WTC11 (cell line): ENCODE measurements at regions not wholly inside any gene's neighbourhood (a gene's known extent, or its start where the extent isn't known, plus 50 kb on each side); places are given as distances from the start of the nearest gene placed in this dataset.

ENCODE experiments used
- ATAC-seq: fragments of 200-7000 bp; cut with Tn5 transposase; 2 replicates; pipeline ENCODE4 v1.10.0; 2021; ENCODE audit warnings: mild to moderate bottlenecking, moderate library complexity
- CTCF ChIA-PET: fragments of 300-600 bp; sonication (Branson Sonifier 250); formaldehyde crosslinking; loops from one replicate; lab custom pipeline; 2021; ENCODE audit warnings: antibody characterized with exemption; lab: Charles Lee
- POLR2A ChIA-PET: fragments of 350-600 bp; sonication (Branson Sonifier 250); formaldehyde crosslinking; loops from one replicate; lab custom pipeline; 2021; ENCODE audit warnings: antibody characterized with exemption; lab: Charles Lee
- DNase-seq: peaks from one replicate; pipeline ENCODE4 v3.0.0; 2021; ENCODE audit warnings: low spot score
- H3K27ac Mint-ChIP-seq: 2 replicates; pipeline ENCODE4 v1.8.0; 2021; ENCODE audit warnings: mixed read lengths
- H3K27me3 Mint-ChIP-seq: 2 replicates; pipeline ENCODE4 v1.8.0; 2021; ENCODE audit warnings: low read depth, mild to moderate bottlenecking, moderate library complexity, mixed read lengths
- H3K36me3 Mint-ChIP-seq: 2 replicates; pipeline ENCODE4 v1.8.0; 2021; ENCODE audit warnings: mixed read lengths
- H3K4me1 Mint-ChIP-seq: 2 replicates; pipeline ENCODE4 v1.8.0; 2022; ENCODE audit warnings: mixed read lengths
- H3K4me3 Mint-ChIP-seq: 2 replicates; pipeline ENCODE4 v1.8.0; 2021; ENCODE audit warnings: mild to moderate bottlenecking, moderate library complexity, mixed read lengths
- H3K9me3 Mint-ChIP-seq: 2 replicates; pipeline ENCODE4 v1.8.0; 2021; ENCODE audit warnings: mixed read lengths
- ATF6 ChIP-seq: sonication (generic); formaldehyde crosslinking; IDR thresholded peaks from 2 replicates; pipeline ENCODE4 v1.8.1; 2023; ENCODE audit warnings: mild to moderate bottlenecking, missing genetic modification reagents
- E2F4 ChIP-seq: sonication (generic); formaldehyde crosslinking; IDR thresholded peaks from 2 replicates; pipeline ENCODE4 v1.8.1; 2022; ENCODE audit warnings: low read depth, mild to moderate bottlenecking, moderate library complexity, missing genetic modification reagents, borderline replicate concordance
- EMX1 ChIP-seq: fragments of 250-450 bp; sonication (Bioruptor Pico); IDR thresholded peaks from 2 replicates; pipeline ENCODE4 v1.8.0; 2021; ENCODE audit warnings: mild to moderate bottlenecking
- ETV6 ChIP-seq: sonication (generic); formaldehyde crosslinking; IDR thresholded peaks from 2 replicates; pipeline ENCODE4 v1.8.1; 2022; ENCODE audit warnings: mild to moderate bottlenecking, missing genetic modification reagents
- FOXP1 ChIP-seq: sonication (generic); formaldehyde crosslinking; IDR thresholded peaks from 2 replicates; pipeline ENCODE4 v1.8.0; 2022; ENCODE audit warnings: missing genetic modification reagents, mild to moderate bottlenecking, moderate library complexity, borderline replicate concordance
- FOXP4 ChIP-seq: sonication (generic); formaldehyde crosslinking; IDR thresholded peaks from 2 replicates; pipeline ENCODE4 v1.8.0; 2022; ENCODE audit warnings: mild to moderate bottlenecking, missing genetic modification reagents
- GRHL2 ChIP-seq: fragments of 250-450 bp; sonication (Bioruptor Pico); IDR thresholded peaks from 2 replicates; pipeline ENCODE4 v1.8.0; 2022; ENCODE audit warnings: mild to moderate bottlenecking, moderate library complexity; ENCODE audit not compliant: insufficient replicate concordance, severe bottlenecking
- JUN ChIP-seq: sonication (generic); formaldehyde crosslinking; IDR thresholded peaks from 2 replicates; pipeline ENCODE4 v1.8.0; 2023; ENCODE audit warnings: mild to moderate bottlenecking, missing genetic modification reagents
- MAX ChIP-seq: sonication (generic); formaldehyde crosslinking; IDR thresholded peaks from 2 replicates; pipeline ENCODE4 v1.8.0; 2022; ENCODE audit warnings: mild to moderate bottlenecking, missing genetic modification reagents
- MLX ChIP-seq: sonication (generic); formaldehyde crosslinking; IDR thresholded peaks from 2 replicates; pipeline ENCODE4 v1.8.1; 2023; ENCODE audit warnings: mild to moderate bottlenecking, missing genetic modification reagents, moderate library complexity
- PREB ChIP-seq: sonication (generic); formaldehyde crosslinking; IDR thresholded peaks from 2 replicates; pipeline ENCODE4 v1.8.1; 2022; ENCODE audit warnings: mild to moderate bottlenecking, missing genetic modification reagents, moderate library complexity, borderline replicate concordance
- RORB ChIP-seq: fragments of 250-450 bp; sonication (Bioruptor Pico); IDR thresholded peaks from 2 replicates; pipeline ENCODE4 v1.9.0; 2021; ENCODE audit warnings: mild to moderate bottlenecking
- SMAD4 ChIP-seq: sonication (generic); formaldehyde crosslinking; IDR thresholded peaks from 2 replicates; pipeline ENCODE4 v1.8.0; 2022; ENCODE audit warnings: mild to moderate bottlenecking, missing genetic modification reagents
- STAT6 ChIP-seq: sonication (generic); formaldehyde crosslinking; conservative IDR thresholded peaks from 2 replicates; pipeline ENCODE4 v1.8.1; 2023; ENCODE audit warnings: mild to moderate bottlenecking, low read depth, missing genetic modification reagents, moderate library complexity
- TP53 ChIP-seq: sonication (generic); formaldehyde crosslinking; IDR thresholded peaks from 2 replicates; pipeline ENCODE4 v1.8.1; 2023; ENCODE audit warnings: mild to moderate bottlenecking, missing genetic modification reagents
- ZBTB21 ChIP-seq: sonication (generic); formaldehyde crosslinking; IDR thresholded peaks from 2 replicates; pipeline ENCODE4 v1.8.1; 2023; ENCODE audit warnings: mild to moderate bottlenecking, missing genetic modification reagents, borderline replicate concordance
- ZNF232 ChIP-seq: sonication (generic); formaldehyde crosslinking; IDR thresholded peaks from 2 replicates; pipeline ENCODE4 v1.8.0; 2022; ENCODE audit warnings: mild to moderate bottlenecking, missing genetic modification reagents
- ZNF263 ChIP-seq: sonication (generic); formaldehyde crosslinking; IDR thresholded peaks from 2 replicates; pipeline ENCODE4 v1.8.1; 2022; ENCODE audit warnings: low read depth, mild to moderate bottlenecking, moderate library complexity, missing genetic modification reagents
- ZNF317 ChIP-seq: sonication (generic); formaldehyde crosslinking; IDR thresholded peaks from 2 replicates; pipeline ENCODE4 v1.8.1; 2023; ENCODE audit warnings: low read depth, mild to moderate bottlenecking, moderate library complexity, missing genetic modification reagents, borderline replicate concordance
- ZNF416 ChIP-seq: fragments of 250-450 bp; sonication (Bioruptor Pico); IDR thresholded peaks from 2 replicates; pipeline ENCODE4 v1.9.0; 2021; ENCODE audit warnings: mild to moderate bottlenecking, inconsistent platforms
- ZNF512 ChIP-seq: sonication (generic); formaldehyde crosslinking; IDR thresholded peaks from 2 replicates; pipeline ENCODE4 v1.8.1; 2022; ENCODE audit warnings: missing genetic modification reagents, borderline replicate concordance

GRCh38 chr1:104671684-104672353 is 922.1 kb downstream of the AMY1C start:
- Mint-ChIP-seq H3K27me3 (no peaks in the 10 kb centered on the region), H3K36me3 (no peaks in the 10 kb centered on the region), H3K9me3 (no peaks in the 10 kb centered on the region), H3K4me3 (no peak overlapping the region), H3K4me1 (no peaks in the 10 kb centered on the region), H3K27ac (no peak overlapping the region)
- no peak for DNase-seq
- no peak for TF ChIP-seq GRHL2 (CRISPR knock-in tag)
- TF ChIP-seq PREB, result no peak
- TF ChIP-seq MAX (CRISPR knock-in tag), result no peak
- no peak for TF ChIP-seq ZNF416 (CRISPR knock-in tag)
- no peak for TF ChIP-seq ETV6 (CRISPR knock-in tag)
- TF ChIP-seq ZNF232, result no peak
- no peak for TF ChIP-seq ZNF317
- no peak for TF ChIP-seq JUN
- TF ChIP-seq TP53 (CRISPR knock-in tag), result no peak
- TF ChIP-seq FOXP1 (CRISPR knock-in tag), result no peak
- TF ChIP-seq SMAD4 (CRISPR knock-in tag), result no peak
- no peak for TF ChIP-seq ATF6 (CRISPR knock-in tag)
- no peak for TF ChIP-seq FOXP4 (CRISPR knock-in tag)
- TF ChIP-seq ZNF512, result no peak
- no peak for TF ChIP-seq RORB (CRISPR knock-in tag)
- TF ChIP-seq ZBTB21 (CRISPR knock-in tag), result no peak
- no peak for TF ChIP-seq ZNF263 (CRISPR knock-in tag)
- TF ChIP-seq E2F4 (CRISPR knock-in tag), result no peak
- ATAC-seq, result no peak
- POLR2A ChIA-PET, result no interaction called here
- CTCF ChIA-PET, result no interaction called here

- H3K36me3 Mint-ChIP-seq, result no peaks in the 10 kb centered on the region
- ChIA-PET CTCF (no interaction called here), POLR2A (no interaction called here)
- no peaks in the 10 kb centered on the region for H3K9me3 Mint-ChIP-seq
- DNase-seq (no peak), ATAC-seq (no peak)
- H3K27me3 Mint-ChIP-seq, result no peaks in the 10 kb centered on the region; the same call in 1 of the 2 replicates
- 0 out of 2 replicates have a peak, but pooled peaks cover 4% of the 10 kb centered on the region for H3K4me1 Mint-ChIP-seq
- no peak overlapping the region for H3K27ac Mint-ChIP-seq
- H3K4me3 Mint-ChIP-seq, result no peak overlapping the region
- TF ChIP-seq STAT6 (no peak), E2F4 (CRISPR knock-in tag) (no peak), MLX (CRISPR knock-in tag) (no peak), EMX1 (CRISPR knock-in tag) (no peak)
Observed at GRCh38 chr1:104699433-104699832, 949.7 kb downstream of the AMY1C start.
